IMR-90 (cell line): ENCODE measurements at regions not wholly inside any gene's neighbourhood (a gene's known extent, or its start where the extent isn't known, plus 50 kb on each side); places are given as distances from the start of the nearest gene placed in this dataset.

Experiments used
- ATAC-seq: fragments of 200-7000 bp; cut with Tn5 transposase; 2 replicates; pipeline ENCODE4 v1.9.1; 2020; ENCODE audit warnings: low read depth, mild to moderate bottlenecking, moderate library complexity
- BruUV-seq: library from RNA; stranded (reverse); fragments of 400-500 nt; replicated peaks from 2 replicates; lab custom pipeline; 2021; lab: Mats Ljungman, UMichigan
- CTCF ChIA-PET: fragments of 300-600 bp; formaldehyde crosslinking; extraction: SDS; loops from one replicate; lab custom pipeline; 2021; ENCODE audit warnings: antibody characterized with exemption; lab: Yijun Ruan, JAX
- POLR2A ChIA-PET: fragments of 300-600 bp; sonication (Branson Sonifier 250); formaldehyde crosslinking; loops from one replicate; lab custom pipeline; 2022; ENCODE audit warnings: antibody characterized with exemption; ENCODE audit not compliant: unreplicated experiment; lab: Charles Lee
- DNase-seq: peaks from one replicate; pipeline ENCODE4 v3.0.0; 2013
- H2AFZ ChIP-seq: replicated peaks from 2 replicates; pipeline ENCODE3; 2013; ENCODE audit warnings: low read length, mild to moderate bottlenecking; ENCODE audit not compliant: poor library complexity
- H2AK5ac ChIP-seq: 2 replicates; pipeline ENCODE4 v1.6.1; 2013; ENCODE audit warnings: low read depth, low read length, inconsistent platforms
- H2AK9ac ChIP-seq: replicated peaks from 2 replicates; pipeline ENCODE3; 2013; ENCODE audit warnings: mild to moderate bottlenecking, low read depth, low read length, moderate library complexity; ENCODE audit not compliant: poor library complexity
- H2BK120ac ChIP-seq: 2 replicates; pipeline ENCODE4 v1.6.1; 2013; ENCODE audit warnings: low read depth, low read length, inconsistent platforms
- H2BK15ac ChIP-seq: 3 replicates; pipeline ENCODE4 v1.6.1; 2013; ENCODE audit warnings: low read depth, low read length, inconsistent platforms
- H2BK20ac ChIP-seq: 2 replicates; pipeline ENCODE4 v1.6.1; 2013; ENCODE audit warnings: low read depth, mild to moderate bottlenecking, inconsistent platforms, low read length, moderate library complexity
- H2BK5ac ChIP-seq: 2 replicates; pipeline ENCODE4 v1.6.1; 2013; ENCODE audit warnings: mild to moderate bottlenecking, low read depth, low read length, inconsistent platforms; ENCODE audit not compliant: poor library complexity, severe bottlenecking
- H3K14ac ChIP-seq: replicated peaks from 2 replicates; pipeline ENCODE4 v1.6.1; 2013; ENCODE audit warnings: low read depth, low read length, inconsistent platforms
- H3K18ac ChIP-seq: 2 replicates; pipeline ENCODE4 v1.6.1; 2013; ENCODE audit warnings: low read depth, low read length, control low read depth
- H3K23ac ChIP-seq: 2 replicates; pipeline ENCODE4 v1.6.1; 2013; ENCODE audit warnings: low read depth, low read length, inconsistent platforms
- H3K27ac ChIP-seq: 2 replicates; pipeline ENCODE4 v1.5.1; 2013; ENCODE audit warnings: mild to moderate bottlenecking, control low read depth, low read length; ENCODE audit not compliant: insufficient read depth
- H3K27me3 ChIP-seq: 2 replicates; pipeline ENCODE4 v1.6.1; 2013; ENCODE audit warnings: low read length; ENCODE audit not compliant: control insufficient read depth, insufficient read depth
- H3K36me3 ChIP-seq: 2 replicates; pipeline ENCODE4 v1.6.1; 2013; ENCODE audit warnings: low read length, mixed read lengths; ENCODE audit not compliant: control insufficient read depth, insufficient read depth
- H3K4ac ChIP-seq: 2 replicates; pipeline ENCODE4 v1.6.1; 2013; ENCODE audit warnings: low read depth, low read length, inconsistent platforms
- H3K4me1 ChIP-seq: 2 replicates; pipeline ENCODE4 v1.6.1; 2013; ENCODE audit warnings: low read length, mixed read lengths; ENCODE audit not compliant: control insufficient read depth, insufficient read depth
- H3K4me2 ChIP-seq: 2 replicates; pipeline ENCODE4 v1.6.1; 2013; ENCODE audit warnings: low read depth, mild to moderate bottlenecking, control low read depth, low read length, moderate library complexity
- H3K4me3 ChIP-seq: 2 replicates; pipeline ENCODE4 v1.5.1; 2013; ENCODE audit warnings: low read depth, mild to moderate bottlenecking, control low read depth, low read length, moderate library complexity; ENCODE audit not compliant: insufficient read depth
- H3K56ac ChIP-seq: 2 replicates; pipeline ENCODE4 v1.6.1; 2013; ENCODE audit warnings: low read length, inconsistent platforms; ENCODE audit not compliant: insufficient read depth; ENCODE audit errors: extremely low read depth
- H3K79me1 ChIP-seq, 2 experiments: 2 replicates each; pipeline ENCODE4 v1.6.1; 2013; ENCODE audit warnings: low read length in 2 of 2, inconsistent platforms in 1 of 2, low read depth in 1 of 2
- H3K9ac ChIP-seq: 2 replicates; pipeline ENCODE4 v1.6.1; 2013; ENCODE audit warnings: low read depth, low read length, control low read depth
- H3K9me1 ChIP-seq: 2 replicates; pipeline ENCODE4 v1.6.1; 2013; ENCODE audit warnings: low read length, inconsistent platforms; ENCODE audit not compliant: insufficient read depth
- H3K9me3 ChIP-seq: 2 replicates; pipeline ENCODE4 v1.6.1; 2013; ENCODE audit warnings: low read length; ENCODE audit not compliant: control insufficient read depth, insufficient read depth
- H4K20me1 ChIP-seq: 2 replicates; pipeline ENCODE4 v1.6.1; 2013; ENCODE audit warnings: low read length, inconsistent platforms; ENCODE audit not compliant: insufficient read depth
- H4K5ac ChIP-seq: 2 replicates; pipeline ENCODE4 v1.6.1; 2013; ENCODE audit warnings: mild to moderate bottlenecking, low read depth, low read length, control low read depth
- H4K8ac ChIP-seq, 2 experiments: 2 replicates each; pipeline ENCODE4 v1.6.1; 2013; ENCODE audit warnings: low read depth in 2 of 2, low read length in 2 of 2, control low read depth in 1 of 2, inconsistent platforms in 1 of 2
- H4K91ac ChIP-seq: 2 replicates; pipeline ENCODE4 v1.6.1; 2013; ENCODE audit warnings: low read depth, low read length, inconsistent platforms; ENCODE audit not compliant: insufficient read depth
- MXI1 ChIP-seq: IDR thresholded peaks from 2 replicates; pipeline ENCODE4 v1.6.1; 2012; ENCODE audit warnings: low read depth, mild to moderate bottlenecking, low read length, moderate library complexity, borderline replicate concordance
- WGBS, 2 experiments: methylation state at CpG; one replicate each; pipeline versions ENCODE4 v1.1.5 to v1.1.7; 2013; ENCODE audit warnings: missing lambda C conversion rate in 2 of 2; ENCODE audit not compliant: insufficient read length in 1 of 2; ENCODE audit errors: extremely low coverage in 2 of 2; 5-methylcytosine and 5-hydroxymethylcytosine counted together
- dilution Hi-C: fragments of 300-500 bp; cut with HindIII; formaldehyde crosslinking; loops from one replicate; pipeline ENCODE4 v1.14.3; 2018; ENCODE audit warnings: low sequenced_read_pairs; ENCODE audit not compliant: unreplicated experiment
- in situ Hi-C: fragments of 300-500 bp; cut with MboI; formaldehyde crosslinking; loops from 3 replicates; pipeline ENCODE4 v1.14.3; 2019; ENCODE audit warnings: low sequenced_read_pairs, inconsistent platforms, mixed read lengths
- intact Hi-C: fragments of 100-400 bp; cut with micrococcal nuclease; formaldehyde crosslinking; loops from 2 replicates; pipeline ENCODE4 v1.10.0; 2022

DNA sequence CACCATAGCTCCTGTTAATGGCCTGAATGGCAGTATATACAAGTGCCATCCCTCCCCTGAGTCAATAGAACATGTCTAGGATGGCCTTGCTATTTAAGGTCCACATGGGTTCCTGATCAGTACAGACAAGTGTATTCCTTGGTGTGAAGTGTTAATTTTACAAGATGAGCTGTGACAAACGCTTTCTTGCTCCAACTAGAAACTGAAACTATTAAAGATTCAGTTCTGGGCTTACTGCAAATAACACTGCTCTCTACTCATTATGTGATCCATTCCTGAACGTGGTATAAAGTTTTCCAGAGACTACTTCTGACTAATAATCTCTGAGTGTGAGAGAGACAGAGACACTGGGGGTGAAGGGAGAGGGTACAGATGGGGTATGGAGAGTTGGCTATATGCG lies 198.0 kb upstream of the FBXL4 start:
- Histone ChIP-seq H4K5ac (no peak overlapping the region), H3K56ac (no peak overlapping the region), H3K27ac (no peak overlapping the region), H3K4ac (no peak overlapping the region), H2BK5ac (no peak overlapping the region), H3K18ac (no peak overlapping the region), H3K23ac (no peak overlapping the region), H3K14ac (no peak overlapping the region), H3K9me3 (no peaks in the 10 kb centered on the region), H3K9ac (no peak overlapping the region), H2AFZ (no peak overlapping the region), H4K91ac (no peak overlapping the region), H4K20me1 (no peaks in the 10 kb centered on the region), H3K79me1 (no peaks in the 10 kb centered on the region), H2AK5ac (no peak overlapping the region), H2AK9ac (no peak overlapping the region), H2BK20ac (no peak overlapping the region), H4K8ac (no peak overlapping the region), H3K36me3 (no peaks in the 10 kb centered on the region), H3K27me3 (0 out of 2 replicates have a peak, but pooled peaks cover 1% of the 10 kb centered on the region), H3K4me2 (no peak overlapping the region), H3K4me3 (no peak overlapping the region), H2BK120ac (no peak overlapping the region), H3K4me1 (no peaks in the 10 kb centered on the region), H3K9me1 (no peaks in the 10 kb centered on the region), H2BK15ac (no peak overlapping the region)
- dilution Hi-C loops = no loop called here
- DNase-seq (no peak), ATAC-seq (no peak)
- CTCF ChIA-PET = no interaction called here
- in situ Hi-C loops = no loop called here
- no CpG with 5 or more reads among the region's 3 CpGs for WGBS, 2 experiments
- intact Hi-C loops = no loop called here
- no peak for TF ChIP-seq MXI1
- BruUV-seq = no TSS peak
- POLR2A ChIA-PET = no interaction called here
